ENCODE measurements at regions not wholly inside any gene's neighbourhood (a gene's known extent, or its start where the extent isn't known, plus 50 kb on each side); places are given as distances from the start of the nearest gene placed in this dataset.

DNA sequence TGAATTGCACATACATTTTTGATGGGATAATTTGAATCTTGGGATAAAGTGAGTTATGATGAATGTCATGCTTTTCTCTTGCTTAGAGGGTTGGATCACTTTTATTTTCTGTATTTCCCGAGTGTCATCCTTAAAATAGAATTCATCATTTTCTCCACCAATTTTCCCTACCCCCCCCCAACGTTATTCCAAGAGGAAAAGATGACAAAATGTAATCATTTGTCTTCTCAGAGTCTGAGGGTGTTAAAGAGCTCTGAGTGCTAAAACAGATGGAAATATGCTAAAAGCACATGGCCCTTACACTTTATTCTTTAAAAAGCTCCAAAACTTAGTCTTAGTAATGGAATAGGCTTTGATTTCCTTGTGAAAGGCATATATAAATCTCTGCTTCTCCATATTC, 81.4 kb downstream of the CHRM3 start:
- intact Hi-C loops (cut with micrococcal nuclease): no loop called here
- no peaks in the 10 kb centered on the region for H3K4me1 Mint-ChIP-seq
- H2AFZ ChIP-seq (ENCODE audit: insufficient read depth, low read depth, low read length, poor library complexity, severe bottlenecking): no peak overlapping the region
- H3K27me3 ChIP-seq (ENCODE audit: control insufficient read depth in 2 of 2, insufficient read depth in 2 of 2, low read length in 2 of 2): no peaks in the 10 kb centered on the region
- no peaks in the 10 kb centered on the region for H3K4me1 ChIP-seq (ENCODE audit: control insufficient read depth in 1 of 2, insufficient read depth in 2 of 2, low read length in 2 of 2)
- no peaks in the 10 kb centered on the region for H3K27me3 Mint-ChIP-seq (ENCODE audit: low read depth in 3 of 3)
- no peaks in the 10 kb centered on the region for H3K36me3 Mint-ChIP-seq
- H3K9ac ChIP-seq (ENCODE audit: insufficient read depth, low read length, poor library complexity, severe bottlenecking): no peak overlapping the region
- no peaks in the 10 kb centered on the region for H4K20me1 ChIP-seq (ENCODE audit: insufficient read depth, low read length)
- H3K36me3 ChIP-seq (replicated peaks in 1 of 2; ENCODE audit: control insufficient read depth in 1 of 2, insufficient read depth in 2 of 2, low read length in 2 of 2): no peaks in the 10 kb centered on the region
- peaks cover 0 to 3% of the 10 kb centered on the region in 2 donors for H3K9me3 ChIP-seq (replicated peaks in 1 of 2; ENCODE audit: control insufficient read depth in 1 of 2, insufficient read depth in 1 of 2, low read length in 2 of 2)
- H3K4me3 Mint-ChIP-seq: no peak overlapping the region
- no peak overlapping the region for H3K27ac ChIP-seq (ENCODE audit: low read depth in 1 of 2, low read length in 2 of 2)
- TF ChIP-seq, protein P1, sequence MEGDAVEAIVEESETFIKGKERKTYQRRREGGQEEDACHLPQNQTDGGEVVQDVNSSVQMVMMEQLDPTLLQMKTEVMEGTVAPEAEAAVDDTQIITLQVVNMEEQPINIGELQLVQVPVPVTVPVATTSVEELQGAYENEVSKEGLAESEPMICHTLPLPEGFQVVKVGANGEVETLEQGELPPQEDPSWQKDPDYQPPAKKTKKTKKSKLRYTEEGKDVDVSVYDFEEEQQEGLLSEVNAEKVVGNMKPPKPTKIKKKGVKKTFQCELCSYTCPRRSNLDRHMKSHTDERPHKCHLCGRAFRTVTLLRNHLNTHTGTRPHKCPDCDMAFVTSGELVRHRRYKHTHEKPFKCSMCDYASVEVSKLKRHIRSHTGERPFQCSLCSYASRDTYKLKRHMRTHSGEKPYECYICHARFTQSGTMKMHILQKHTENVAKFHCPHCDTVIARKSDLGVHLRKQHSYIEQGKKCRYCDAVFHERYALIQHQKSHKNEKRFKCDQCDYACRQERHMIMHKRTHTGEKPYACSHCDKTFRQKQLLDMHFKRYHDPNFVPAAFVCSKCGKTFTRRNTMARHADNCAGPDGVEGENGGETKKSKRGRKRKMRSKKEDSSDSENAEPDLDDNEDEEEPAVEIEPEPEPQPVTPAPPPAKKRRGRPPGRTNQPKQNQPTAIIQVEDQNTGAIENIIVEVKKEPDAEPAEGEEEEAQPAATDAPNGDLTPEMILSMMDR (IDR thresholded peaks at IDR 0.05): no peak
- H3K27ac Mint-ChIP-seq: no peak overlapping the region
- H3K4me3 ChIP-seq (replicated peaks in 1 of 3; ENCODE audit: low read depth in 2 of 3, low read length in 3 of 3): no peak overlapping the region
- WGBS (ENCODE audit: insufficient coverage): no CpG with 5 or more reads among the region's 2 CpGs
- no peak overlapping the region for H3K4me2 ChIP-seq (replicated peaks; ENCODE audit: extremely low read depth, low read length, poor library complexity, severe bottlenecking)
- DNase-seq: no peak
- no peaks in the 10 kb centered on the region for H3K79me2 ChIP-seq (ENCODE audit: insufficient read depth, low read length)
- H3K9me3 Mint-ChIP-seq: peaks cover 0 to 14% (median 1%) of the 10 kb centered on the region in 7 donors

DNA sequence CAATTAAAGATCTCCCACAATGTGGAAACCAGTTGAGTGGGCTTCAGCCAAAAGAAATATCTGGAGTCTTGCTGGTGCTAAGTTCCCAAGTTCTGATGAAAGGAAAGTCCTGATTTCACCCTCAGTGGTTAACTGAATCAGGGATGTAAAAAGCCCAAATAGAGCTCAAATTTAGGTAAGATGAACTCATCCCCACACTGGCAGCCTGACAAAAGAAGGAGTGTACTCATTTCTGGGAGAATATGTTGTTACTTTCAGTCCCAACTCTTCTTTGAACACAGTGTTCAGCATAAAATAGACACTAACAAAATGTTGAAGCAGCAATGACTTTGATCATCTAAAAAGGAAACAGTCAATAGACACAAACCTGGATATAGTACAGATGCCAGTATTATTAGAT, 91.7 kb downstream of the CHRM3 start:
- Mint-ChIP-seq H3K27me3 (ENCODE audit: low read depth in 3 of 3) (peaks cover 0 to 2% (median 0%) of the 10 kb centered on the region in 3 donors), H3K9me3 (peaks cover 14 to 27% (median 16%) of the 10 kb centered on the region in 7 donors), H3K4me1 (no peaks in the 10 kb centered on the region), H3K4me3 (no peak overlapping the region), H3K27ac (no peak overlapping the region), H3K36me3 (no peaks in the 10 kb centered on the region)
- Histone ChIP-seq H3K4me1 (ENCODE audit: control insufficient read depth in 1 of 2, insufficient read depth in 2 of 2, low read length in 2 of 2) (no peaks in the 10 kb centered on the region), H3K79me2 (ENCODE audit: insufficient read depth, low read length) (no peaks in the 10 kb centered on the region), H4K20me1 (ENCODE audit: insufficient read depth, low read length) (no peaks in the 10 kb centered on the region), H3K4me3 (replicated peaks in 1 of 3; ENCODE audit: low read depth in 2 of 3, low read length in 3 of 3) (no peak overlapping the region), H3K36me3 (replicated peaks in 1 of 2; ENCODE audit: control insufficient read depth in 1 of 2, insufficient read depth in 2 of 2, low read length in 2 of 2) (no peaks in the 10 kb centered on the region), H3K9me3 (replicated peaks in 1 of 2; ENCODE audit: control insufficient read depth in 1 of 2, insufficient read depth in 1 of 2, low read length in 2 of 2) (peaks cover 13 to 24% of the 10 kb centered on the region in 2 donors), H3K4me2 (replicated peaks; ENCODE audit: extremely low read depth, low read length, poor library complexity, severe bottlenecking) (no peak overlapping the region), H3K9ac (ENCODE audit: insufficient read depth, low read length, poor library complexity, severe bottlenecking) (no peak overlapping the region), H2AFZ (ENCODE audit: insufficient read depth, low read depth, low read length, poor library complexity, severe bottlenecking) (no peak overlapping the region), H3K27ac (ENCODE audit: low read depth in 1 of 2, low read length in 2 of 2) (no peak overlapping the region), H3K27me3 (ENCODE audit: control insufficient read depth in 2 of 2, insufficient read depth in 2 of 2, low read length in 2 of 2) (no peaks in the 10 kb centered on the region)
- DNase-seq: no peak
- intact Hi-C loops (cut with micrococcal nuclease): no loop called here
- TF ChIP-seq, protein P1 (IDR thresholded peaks at IDR 0.05): no peak

Measured in CD14-positive monocyte (primary cell).